Astrocyte (in vitro differentiated cells and primary cell): ENCODE measurements at regions not wholly inside any gene's neighbourhood (a gene's known extent, or its start where the extent isn't known, plus 50 kb on each side); places are given as distances from the start of the nearest gene placed in this dataset.
"Not testable (repeated sequence)": the region's sequence is repeated elsewhere in the genome, so short reads cannot be mapped to it uniquely, and the experiment has no call there.

Source experiments
- DNase-seq: peaks from one replicate; pipeline ENCODE4 v3.0.0-alpha.2; 2010; ENCODE audit warnings: low read depth
- FAIRE-seq: peaks from 2 replicates; lab custom pipeline; 2011; peaks lifted over from hg19 to GRCh38; lab: Jason Lieb, UNC
- H2AFZ ChIP-seq: 2 replicates; pipeline ENCODE4 v1.6.0; 2012; ENCODE audit warnings: low read depth, low read length, inconsistent platforms
- H3K27ac ChIP-seq: 2 replicates; pipeline ENCODE4 v1.5.1; 2011; ENCODE audit warnings: low read depth, low read length, inconsistent platforms
- H3K27me3 ChIP-seq: 2 replicates; pipeline ENCODE4 v1.6.0; 2011; ENCODE audit warnings: low read length, inconsistent platforms; ENCODE audit not compliant: insufficient read depth
- H3K36me3 ChIP-seq: 2 replicates; pipeline ENCODE4 v1.5.1; 2011; ENCODE audit warnings: low read length, inconsistent platforms; ENCODE audit not compliant: insufficient read depth
- H3K4me1 ChIP-seq: 2 replicates; pipeline ENCODE4 v1.5.1; 2011; ENCODE audit warnings: low read length, inconsistent platforms; ENCODE audit not compliant: insufficient read depth
- H3K4me2 ChIP-seq: 2 replicates; pipeline ENCODE4 v1.6.0; 2012; ENCODE audit warnings: low read length, inconsistent platforms
- H3K4me3 ChIP-seq: 2 replicates; pipeline ENCODE4 v1.5.1; 2011; ENCODE audit warnings: low read depth, mild to moderate bottlenecking, low read length, inconsistent platforms; ENCODE audit not compliant: insufficient read depth
- H3K79me2 ChIP-seq: 2 replicates; pipeline ENCODE4 v1.6.0; 2012; ENCODE audit warnings: mild to moderate bottlenecking, low read length, inconsistent platforms; ENCODE audit not compliant: insufficient read depth
- H3K9ac ChIP-seq: 2 replicates; pipeline ENCODE4 v1.6.0; 2012; ENCODE audit warnings: mild to moderate bottlenecking, low read length, inconsistent platforms
- H3K9me3 ChIP-seq: 2 replicates; pipeline ENCODE4 v1.5.1; 2012; ENCODE audit warnings: low read depth, mild to moderate bottlenecking, low read length, inconsistent platforms; ENCODE audit not compliant: insufficient read depth
- H4K20me1 ChIP-seq: 2 replicates; pipeline ENCODE4 v1.6.0; 2012; ENCODE audit warnings: low read length, inconsistent platforms; ENCODE audit not compliant: insufficient read depth
- H3K27ac Mint-ChIP-seq: one replicate; pipeline ENCODE4 v1.8.0; 2021; ENCODE audit warnings: mild to moderate bottlenecking, mixed read lengths; ENCODE audit not compliant: unreplicated experiment
- H3K27me3 Mint-ChIP-seq: one replicate; pipeline ENCODE4 v1.8.0; 2021; ENCODE audit warnings: low read depth, mixed read lengths; ENCODE audit not compliant: unreplicated experiment
- H3K36me3 Mint-ChIP-seq: one replicate; pipeline ENCODE4 v1.8.0; 2021; ENCODE audit warnings: low read depth, mixed read lengths; ENCODE audit not compliant: unreplicated experiment
- H3K4me1 Mint-ChIP-seq: one replicate; pipeline ENCODE4 v1.8.0; 2021; ENCODE audit warnings: low read depth, mixed read lengths; ENCODE audit not compliant: unreplicated experiment
- H3K4me3 Mint-ChIP-seq: one replicate; pipeline ENCODE4 v1.8.0; 2021; ENCODE audit warnings: mild to moderate bottlenecking, moderate library complexity, mixed read lengths; ENCODE audit not compliant: unreplicated experiment
- H3K9me3 Mint-ChIP-seq: one replicate; pipeline ENCODE4 v1.8.0; 2021; ENCODE audit warnings: mild to moderate bottlenecking, mixed read lengths; ENCODE audit not compliant: unreplicated experiment
- EZH2 ChIP-seq: IDR thresholded peaks from 2 replicates; pipeline ENCODE4 v1.6.1; 2012; ENCODE audit warnings: mild to moderate bottlenecking, low read length, inconsistent platforms; ENCODE audit not compliant: insufficient read depth
- TF ChIP-seq, protein P1 (sequence below): IDR thresholded peaks from 2 replicates; pipeline ENCODE4 v1.5.1; 2011; ENCODE audit warnings: low read depth, mild to moderate bottlenecking, inconsistent platforms, low read length, moderate library complexity; ENCODE audit not compliant: insufficient read depth

DNA sequence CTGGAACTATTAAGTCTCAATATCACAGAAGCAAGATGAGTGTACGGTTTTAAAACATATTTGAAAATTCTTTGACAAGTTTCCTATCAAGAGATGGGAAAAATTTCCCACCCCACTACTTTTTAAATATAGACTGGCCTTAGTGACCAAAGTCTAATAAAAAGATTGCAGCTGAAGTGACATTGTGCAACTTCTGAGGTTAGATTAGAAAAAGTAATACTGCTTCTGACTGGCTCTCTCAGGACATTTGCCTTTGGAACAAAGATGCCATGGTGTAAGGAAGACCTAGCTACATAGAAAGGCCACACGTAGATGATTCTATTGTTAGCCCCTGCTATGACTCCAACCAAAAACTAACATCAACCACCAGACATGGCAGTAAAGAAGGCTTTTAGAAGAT is 138.7 kb upstream of the FAM47C start:
- H4K20me1 ChIP-seq: no peaks in the 10 kb centered on the region
- no peak overlapping the region for H3K4me3 Mint-ChIP-seq
- no peak overlapping the region for H3K27ac ChIP-seq
- FAIRE-seq (no peak), DNase-seq (no peak)
- TF ChIP-seq EZH2: no peak
- TF ChIP-seq, protein P1, sequence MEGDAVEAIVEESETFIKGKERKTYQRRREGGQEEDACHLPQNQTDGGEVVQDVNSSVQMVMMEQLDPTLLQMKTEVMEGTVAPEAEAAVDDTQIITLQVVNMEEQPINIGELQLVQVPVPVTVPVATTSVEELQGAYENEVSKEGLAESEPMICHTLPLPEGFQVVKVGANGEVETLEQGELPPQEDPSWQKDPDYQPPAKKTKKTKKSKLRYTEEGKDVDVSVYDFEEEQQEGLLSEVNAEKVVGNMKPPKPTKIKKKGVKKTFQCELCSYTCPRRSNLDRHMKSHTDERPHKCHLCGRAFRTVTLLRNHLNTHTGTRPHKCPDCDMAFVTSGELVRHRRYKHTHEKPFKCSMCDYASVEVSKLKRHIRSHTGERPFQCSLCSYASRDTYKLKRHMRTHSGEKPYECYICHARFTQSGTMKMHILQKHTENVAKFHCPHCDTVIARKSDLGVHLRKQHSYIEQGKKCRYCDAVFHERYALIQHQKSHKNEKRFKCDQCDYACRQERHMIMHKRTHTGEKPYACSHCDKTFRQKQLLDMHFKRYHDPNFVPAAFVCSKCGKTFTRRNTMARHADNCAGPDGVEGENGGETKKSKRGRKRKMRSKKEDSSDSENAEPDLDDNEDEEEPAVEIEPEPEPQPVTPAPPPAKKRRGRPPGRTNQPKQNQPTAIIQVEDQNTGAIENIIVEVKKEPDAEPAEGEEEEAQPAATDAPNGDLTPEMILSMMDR: no peak
- no peak overlapping the region for H3K4me2 ChIP-seq
- H3K9me3 ChIP-seq: no peaks in the 10 kb centered on the region
- no peak overlapping the region for H3K27ac Mint-ChIP-seq
- no peaks in the 10 kb centered on the region for H3K9me3 Mint-ChIP-seq
- H3K36me3 Mint-ChIP-seq: no peaks in the 10 kb centered on the region
- no peaks in the 10 kb centered on the region for H3K79me2 ChIP-seq
- no peaks in the 10 kb centered on the region for H3K4me1 ChIP-seq
- H3K36me3 ChIP-seq: no peaks in the 10 kb centered on the region
- no peaks in the 10 kb centered on the region for H3K27me3 ChIP-seq
- no peak overlapping the region for H3K4me3 ChIP-seq
- H2AFZ ChIP-seq: no peak overlapping the region
- H3K4me1 Mint-ChIP-seq: no peaks in the 10 kb centered on the region
- H3K27me3 Mint-ChIP-seq: no peaks in the 10 kb centered on the region
- H3K9ac ChIP-seq: no peak overlapping the region

DNA sequence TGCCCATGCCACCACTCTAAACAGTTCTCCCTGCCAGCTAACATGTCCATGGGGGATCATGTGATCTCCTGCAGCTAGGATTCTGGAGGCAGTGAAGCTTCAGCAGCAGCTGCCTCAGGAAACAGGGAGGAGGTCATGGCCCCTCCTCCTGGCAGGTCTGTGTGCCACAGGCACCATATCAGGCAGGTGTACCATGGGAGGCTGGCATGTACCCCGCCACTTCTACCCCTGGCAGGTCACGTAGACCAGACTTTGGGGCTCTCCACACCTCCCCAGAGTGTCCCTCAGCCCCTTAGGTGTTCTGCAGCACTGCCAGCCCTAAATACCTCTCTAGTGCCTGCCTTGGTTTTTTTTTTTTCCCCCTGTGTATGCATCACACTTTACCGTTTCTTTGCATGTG is 110.5 kb upstream of the FAM47C start:
- no peaks in the 10 kb centered on the region for H3K36me3 ChIP-seq
- no peaks in the 10 kb centered on the region for H3K36me3 Mint-ChIP-seq
- FAIRE-seq: no peak

DNA sequence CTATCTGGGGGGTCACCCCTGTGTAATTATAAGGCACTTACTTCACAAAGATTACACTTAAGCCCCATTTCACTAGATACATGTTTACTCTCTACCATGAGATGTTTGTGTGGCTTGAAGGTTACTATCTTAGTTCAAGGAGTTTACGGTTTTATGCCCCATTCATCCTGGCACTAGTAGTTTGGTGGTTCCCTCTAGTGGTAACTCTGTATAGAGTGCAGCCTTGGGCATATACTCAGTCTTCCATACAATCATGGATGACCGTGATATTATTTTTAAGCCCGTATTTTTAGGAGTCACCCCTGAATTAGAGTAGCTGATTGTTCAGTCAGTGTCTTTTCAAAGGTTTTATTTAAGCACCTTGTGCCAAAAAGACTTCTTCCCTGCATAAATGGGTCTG is 109.9 kb upstream of the FAM47C start:
- no peak overlapping the region for H3K9ac ChIP-seq
- no peaks in the 10 kb centered on the region for H3K4me1 ChIP-seq
- H3K4me1 Mint-ChIP-seq: peaks cover 2% of the 10 kb centered on the region
- no peaks in the 10 kb centered on the region for H3K9me3 Mint-ChIP-seq
- H3K36me3 ChIP-seq: no peaks in the 10 kb centered on the region
- TF ChIP-seq EZH2: no peak
- TF ChIP-seq, protein P1: peak; percentile 40
- H3K27me3 ChIP-seq: no peaks in the 10 kb centered on the region
- DNase-seq (no peak), FAIRE-seq (peak; percentile 26)
- H3K79me2 ChIP-seq: no peaks in the 10 kb centered on the region
- H3K4me3 Mint-ChIP-seq: no peak overlapping the region
- H4K20me1 ChIP-seq: no peaks in the 10 kb centered on the region
- no peaks in the 10 kb centered on the region for H3K27me3 Mint-ChIP-seq
- H3K4me3 ChIP-seq: no peak overlapping the region
- no peak overlapping the region for H3K27ac Mint-ChIP-seq
- no peak overlapping the region for H3K4me2 ChIP-seq
- no peak overlapping the region for H3K27ac ChIP-seq
- H2AFZ ChIP-seq: no peak overlapping the region
- no peaks in the 10 kb centered on the region for H3K9me3 ChIP-seq
- no peaks in the 10 kb centered on the region for H3K36me3 Mint-ChIP-seq

More for the DNA sequence above, 110.5 kb upstream of the FAM47C start:
- Mint-ChIP-seq H3K4me1 (no peaks in the 10 kb centered on the region), H3K27me3 (no peaks in the 10 kb centered on the region), H3K4me3 (no peak overlapping the region), H3K27ac (no peak overlapping the region), H3K9me3 (no peaks in the 10 kb centered on the region)
- Histone ChIP-seq H3K9ac (no peak overlapping the region), H3K4me1 (no peaks in the 10 kb centered on the region), H3K27ac (no peak overlapping the region), H3K9me3 (no peaks in the 10 kb centered on the region), H3K4me2 (no peak overlapping the region), H3K4me3 (no peak overlapping the region), H4K20me1 (no peaks in the 10 kb centered on the region), H3K27me3 (no peaks in the 10 kb centered on the region), H2AFZ (no peak overlapping the region), H3K79me2 (no peaks in the 10 kb centered on the region)
- no peak for DNase-seq
- TF ChIP-seq, protein P1: no peak
- TF ChIP-seq EZH2: no peak

DNA sequence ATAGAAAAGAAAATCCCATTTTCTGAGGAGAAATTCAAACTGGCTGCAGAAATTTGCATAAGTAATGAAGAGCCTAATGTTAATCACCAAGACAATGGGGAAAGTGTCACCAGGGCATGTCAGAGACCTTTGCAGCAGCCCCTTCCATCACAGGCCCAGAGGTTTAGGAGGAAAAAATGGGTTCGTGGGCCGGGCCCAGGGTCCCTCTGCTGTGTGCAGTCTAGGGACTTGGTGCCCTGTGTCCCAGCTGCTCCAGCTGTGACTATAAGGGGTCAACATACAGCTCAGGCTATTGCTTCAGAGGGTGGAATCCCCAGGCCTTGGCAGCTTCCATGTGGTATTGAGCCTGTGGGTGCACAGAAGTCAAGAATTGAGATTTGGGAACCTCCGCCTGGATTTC is 103.6 kb upstream of the FAM47C start:
- not testable (repeated sequence) for H3K36me3 ChIP-seq, H3K27ac Mint-ChIP-seq, H3K4me1 ChIP-seq, H3K4me3 ChIP-seq, H2AFZ ChIP-seq, H4K20me1 ChIP-seq, FAIRE-seq, H3K9ac ChIP-seq, H3K4me3 Mint-ChIP-seq, H3K4me1 Mint-ChIP-seq, H3K9me3 ChIP-seq, H3K4me2 ChIP-seq, DNase-seq, H3K9me3 Mint-ChIP-seq, H3K79me2 ChIP-seq, H3K27ac ChIP-seq, H3K27me3 Mint-ChIP-seq, H3K36me3 Mint-ChIP-seq, H3K27me3 ChIP-seq
